GM23338 (cell line): ENCODE measurements at regions not wholly inside any gene's neighbourhood (a gene's known extent, or its start where the extent isn't known, plus 50 kb on each side); places are given as distances from the start of the nearest gene placed in this dataset.

Experiments
- ATAC-seq: fragments of 200-7000 bp; cut with Tn5 transposase; 3 replicates; pipeline ENCODE4 v1.9.1; 2020
- DNase-seq: peaks from one replicate; pipeline ENCODE4 v3.0.0-alpha.2; 2015; ENCODE audit warnings: low spot score
- H2AFZ ChIP-seq: fragments of 200-600 bp; sonication (generic); 2 replicates; pipeline ENCODE4 v1.8.0; 2016; ENCODE audit warnings: antibody characterized with exemption, mild to moderate bottlenecking, moderate library complexity
- H3F3A ChIP-seq: fragments of 200-600 bp; sonication (generic); replicated peaks from 2 replicates; pipeline ENCODE4 v1.8.0; 2017; ENCODE audit warnings: antibody characterized with exemption, mixed run types, low read depth
- H3K27ac ChIP-seq: fragments of 200-600 bp; sonication (generic); 2 replicates; pipeline ENCODE4 v1.6.1; 2016; ENCODE audit warnings: low read depth
- H3K27me3 ChIP-seq: fragments of 200-600 bp; sonication (generic); 2 replicates; pipeline ENCODE4 v1.8.0; 2016; ENCODE audit warnings: mild to moderate bottlenecking, mixed run types, moderate library complexity; ENCODE audit not compliant: insufficient read depth
- H3K36me3 ChIP-seq: fragments of 200-600 bp; sonication (generic); 2 replicates; pipeline ENCODE4 v1.8.0; 2016; ENCODE audit warnings: mild to moderate bottlenecking; ENCODE audit not compliant: insufficient read depth
- H3K4me1 ChIP-seq: fragments of 200-600 bp; sonication (generic); 2 replicates; pipeline ENCODE4 v1.8.0; 2016; ENCODE audit warnings: mild to moderate bottlenecking, moderate library complexity; ENCODE audit not compliant: insufficient read depth
- H3K4me2 ChIP-seq: fragments of 200-600 bp; sonication (generic); 2 replicates; pipeline ENCODE4 v1.7.1; 2017; ENCODE audit warnings: mixed run types
- H3K4me3 ChIP-seq: fragments of 200-600 bp; sonication (generic); 2 replicates; pipeline ENCODE4 v1.6.1; 2016; ENCODE audit warnings: mixed run types
- H3K79me2 ChIP-seq: fragments of 200-600 bp; sonication (generic); replicated peaks from 2 replicates; pipeline ENCODE4 v1.8.0; 2017; ENCODE audit warnings: mild to moderate bottlenecking; ENCODE audit not compliant: insufficient read depth
- H3K9me2 ChIP-seq: fragments of 200-600 bp; sonication (generic); 2 replicates; pipeline ENCODE4 v1.8.0; 2017; ENCODE audit not compliant: insufficient read depth
- H4K20me1 ChIP-seq: fragments of 200-600 bp; sonication (generic); replicated peaks from 2 replicates; pipeline ENCODE4 v1.8.0; 2017; ENCODE audit warnings: mild to moderate bottlenecking; ENCODE audit not compliant: insufficient read depth
- H3K27ac Mint-ChIP-seq: 2 replicates; pipeline ENCODE4 v1.8.0; 2020; ENCODE audit warnings: inconsistent platforms, mild to moderate bottlenecking, moderate library complexity, mixed read lengths
- H3K27me3 Mint-ChIP-seq: 3 replicates; pipeline ENCODE4 v1.8.0; 2022; ENCODE audit warnings: low read depth, mild to moderate bottlenecking, moderate library complexity, mixed read lengths, inconsistent platforms; ENCODE audit not compliant: insufficient read depth, poor library complexity
- H3K36me3 Mint-ChIP-seq: 3 replicates; pipeline ENCODE4 v1.8.0; 2021; ENCODE audit warnings: low read depth, mild to moderate bottlenecking, inconsistent platforms, moderate library complexity, mixed read lengths
- H3K4me1 Mint-ChIP-seq: 3 replicates; pipeline ENCODE4 v1.8.0; 2020; ENCODE audit warnings: mild to moderate bottlenecking, inconsistent platforms, mixed read lengths
- H3K4me3 Mint-ChIP-seq: 3 replicates; pipeline ENCODE4 v1.8.0; 2021; ENCODE audit warnings: moderate library complexity, mild to moderate bottlenecking, inconsistent platforms, mixed read lengths
- H3K9me3 Mint-ChIP-seq: 3 replicates; pipeline ENCODE4 v1.8.0; 2020; ENCODE audit warnings: moderate library complexity, mild to moderate bottlenecking, inconsistent platforms, mixed read lengths
- EZH2 ChIP-seq: fragments of 200-600 bp; sonication (generic); IDR thresholded peaks from one replicate; pipeline ENCODE4 v1.8.0; 2017; ENCODE audit warnings: antibody characterized with exemption, mild to moderate bottlenecking, low read depth; ENCODE audit not compliant: unreplicated experiment
- EZH2phosphoT487 ChIP-seq: fragments of 200-600 bp; sonication (generic); IDR thresholded peaks from one replicate; pipeline ENCODE4 v1.8.1; 2018; ENCODE audit warnings: antibody characterized with exemption; ENCODE audit not compliant: unreplicated experiment
- JUNB ChIP-seq: IDR thresholded peaks from one replicate; pipeline ENCODE4 v1.6.1; 2016; ENCODE audit warnings: antibody characterized with exemption; ENCODE audit not compliant: unreplicated experiment
- NANOG ChIP-seq: IDR thresholded peaks from 2 replicates; pipeline ENCODE4 v1.6.1; 2016; ENCODE audit warnings: antibody characterized with exemption, borderline replicate concordance
- ZNF114 ChIP-seq: fragments of 250-450 bp; sonication (Bioruptor Pico); IDR thresholded peaks from 2 replicates; pipeline ENCODE4 v1.5.0; 2020; ENCODE audit warnings: mild to moderate bottlenecking, moderate library complexity
- ZNF331 ChIP-seq: fragments of 250-450 bp; sonication (Bioruptor Pico); IDR thresholded peaks from 2 replicates; pipeline ENCODE4 v1.5.0; 2020; ENCODE audit warnings: low read depth, mild to moderate bottlenecking, moderate library complexity
- TF ChIP-seq, protein P1 (sequence below): fragments of 250-450 bp; sonication (Bioruptor Pico); IDR thresholded peaks from 2 replicates; pipeline ENCODE4 v1.5.0; 2020; ENCODE audit warnings: mild to moderate bottlenecking, moderate library complexity
- TF ChIP-seq, protein P2 (sequence below): IDR thresholded peaks from 2 replicates; pipeline ENCODE4 v1.6.1; 2016; ENCODE audit warnings: antibody characterized with exemption

DNA sequence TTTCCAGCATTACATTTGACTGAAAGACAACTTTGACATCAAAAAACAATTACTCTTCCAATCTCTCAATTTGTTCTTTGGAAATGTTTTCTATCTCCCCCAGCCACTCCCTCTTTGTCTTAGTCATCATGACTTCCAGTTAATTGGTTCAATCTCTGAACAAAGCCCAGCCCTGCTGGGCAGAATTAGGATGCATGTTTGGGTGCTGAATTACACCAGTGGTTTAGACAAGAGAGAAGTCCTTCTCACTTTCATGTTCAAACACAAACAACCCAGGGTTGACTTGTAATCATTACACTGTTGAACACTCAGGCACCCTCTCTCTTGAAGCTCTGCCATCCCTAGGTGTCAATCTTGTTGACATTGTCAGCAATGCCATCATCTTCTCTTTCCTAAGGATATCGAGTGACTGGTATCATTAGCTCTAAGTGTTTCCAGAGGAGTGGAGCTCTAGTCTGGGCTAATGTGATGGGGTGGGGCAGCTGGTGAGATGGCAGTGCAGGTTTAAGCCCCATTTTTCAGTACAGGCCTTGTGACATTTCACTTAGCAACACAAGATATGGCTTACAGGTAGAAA, 90.8 kb upstream of the MEIS1 start (continued):
- TF ChIP-seq, protein P1, sequence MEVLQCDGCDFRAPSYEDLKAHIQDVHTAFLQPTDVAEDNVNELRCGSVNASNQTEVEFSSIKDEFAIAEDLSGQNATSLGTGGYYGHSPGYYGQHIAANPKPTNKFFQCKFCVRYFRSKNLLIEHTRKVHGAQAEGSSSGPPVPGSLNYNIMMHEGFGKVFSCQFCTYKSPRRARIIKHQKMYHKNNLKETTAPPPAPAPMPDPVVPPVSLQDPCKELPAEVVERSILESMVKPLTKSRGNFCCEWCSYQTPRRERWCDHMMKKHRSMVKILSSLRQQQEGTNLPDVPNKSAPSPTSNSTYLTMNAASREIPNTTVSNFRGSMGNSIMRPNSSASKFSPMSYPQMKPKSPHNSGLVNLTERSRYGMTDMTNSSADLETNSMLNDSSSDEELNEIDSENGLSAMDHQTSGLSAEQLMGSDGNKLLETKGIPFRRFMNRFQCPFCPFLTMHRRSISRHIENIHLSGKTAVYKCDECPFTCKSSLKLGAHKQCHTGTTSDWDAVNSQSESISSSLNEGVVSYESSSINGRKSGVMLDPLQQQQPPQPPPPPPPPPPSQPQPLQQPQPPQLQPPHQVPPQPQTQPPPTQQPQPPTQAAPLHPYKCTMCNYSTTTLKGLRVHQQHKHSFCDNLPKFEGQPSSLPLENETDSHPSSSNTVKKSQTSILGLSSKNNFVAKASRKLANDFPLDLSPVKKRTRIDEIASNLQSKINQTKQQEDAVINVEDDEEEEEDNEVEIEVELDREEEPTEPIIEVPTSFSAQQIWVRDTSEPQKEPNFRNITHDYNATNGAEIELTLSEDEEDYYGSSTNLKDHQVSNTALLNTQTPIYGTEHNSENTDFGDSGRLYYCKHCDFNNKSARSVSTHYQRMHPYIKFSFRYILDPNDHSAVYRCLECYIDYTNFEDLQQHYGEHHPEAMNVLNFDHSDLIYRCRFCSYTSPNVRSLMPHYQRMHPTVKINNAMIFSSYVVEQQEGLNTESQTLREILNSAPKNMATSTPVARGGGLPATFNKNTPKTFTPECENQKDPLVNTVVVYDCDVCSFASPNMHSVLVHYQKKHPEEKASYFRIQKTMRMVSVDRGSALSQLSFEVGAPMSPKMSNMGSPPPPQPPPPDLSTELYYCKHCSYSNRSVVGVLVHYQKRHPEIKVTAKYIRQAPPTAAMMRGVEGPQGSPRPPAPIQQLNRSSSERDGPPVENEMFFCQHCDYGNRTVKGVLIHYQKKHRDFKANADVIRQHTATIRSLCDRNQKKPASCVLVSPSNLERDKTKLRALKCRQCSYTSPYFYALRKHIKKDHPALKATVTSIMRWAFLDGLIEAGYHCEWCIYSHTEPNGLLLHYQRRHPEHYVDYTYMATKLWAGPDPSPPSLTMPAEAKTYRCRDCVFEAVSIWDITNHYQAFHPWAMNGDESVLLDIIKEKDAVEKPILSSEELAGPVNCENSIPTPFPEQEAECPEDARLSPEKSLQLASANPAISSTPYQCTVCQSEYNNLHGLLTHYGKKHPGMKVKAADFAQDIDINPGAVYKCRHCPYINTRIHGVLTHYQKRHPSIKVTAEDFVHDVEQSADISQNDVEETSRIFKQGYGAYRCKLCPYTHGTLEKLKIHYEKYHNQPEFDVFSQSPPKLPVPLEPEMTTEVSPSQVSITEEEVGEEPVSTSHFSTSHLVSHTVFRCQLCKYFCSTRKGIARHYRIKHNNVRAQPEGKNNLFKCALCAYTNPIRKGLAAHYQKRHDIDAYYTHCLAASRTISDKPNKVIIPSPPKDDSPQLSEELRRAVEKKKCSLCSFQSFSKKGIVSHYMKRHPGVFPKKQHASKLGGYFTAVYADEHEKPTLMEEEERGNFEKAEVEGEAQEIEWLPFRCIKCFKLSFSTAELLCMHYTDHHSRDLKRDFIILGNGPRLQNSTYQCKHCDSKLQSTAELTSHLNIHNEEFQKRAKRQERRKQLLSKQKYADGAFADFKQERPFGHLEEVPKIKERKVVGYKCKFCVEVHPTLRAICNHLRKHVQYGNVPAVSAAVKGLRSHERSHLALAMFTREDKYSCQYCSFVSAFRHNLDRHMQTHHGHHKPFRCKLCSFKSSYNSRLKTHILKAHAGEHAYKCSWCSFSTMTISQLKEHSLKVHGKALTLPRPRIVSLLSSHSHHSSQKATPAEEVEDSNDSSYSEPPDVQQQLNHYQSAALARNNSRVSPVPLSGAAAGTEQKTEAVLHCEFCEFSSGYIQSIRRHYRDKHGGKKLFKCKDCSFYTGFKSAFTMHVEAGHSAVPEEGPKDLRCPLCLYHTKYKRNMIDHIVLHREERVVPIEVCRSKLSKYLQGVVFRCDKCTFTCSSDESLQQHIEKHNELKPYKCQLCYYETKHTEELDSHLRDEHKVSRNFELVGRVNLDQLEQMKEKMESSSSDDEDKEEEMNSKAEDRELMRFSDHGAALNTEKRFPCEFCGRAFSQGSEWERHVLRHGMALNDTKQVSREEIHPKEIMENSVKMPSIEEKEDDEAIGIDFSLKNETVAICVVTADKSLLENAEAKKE (CRISPR knock-in tag): no peak
- TF ChIP-seq EZH2phosphoT487 (no peak), ZNF114 (CRISPR knock-in tag) (no peak)

DNA sequence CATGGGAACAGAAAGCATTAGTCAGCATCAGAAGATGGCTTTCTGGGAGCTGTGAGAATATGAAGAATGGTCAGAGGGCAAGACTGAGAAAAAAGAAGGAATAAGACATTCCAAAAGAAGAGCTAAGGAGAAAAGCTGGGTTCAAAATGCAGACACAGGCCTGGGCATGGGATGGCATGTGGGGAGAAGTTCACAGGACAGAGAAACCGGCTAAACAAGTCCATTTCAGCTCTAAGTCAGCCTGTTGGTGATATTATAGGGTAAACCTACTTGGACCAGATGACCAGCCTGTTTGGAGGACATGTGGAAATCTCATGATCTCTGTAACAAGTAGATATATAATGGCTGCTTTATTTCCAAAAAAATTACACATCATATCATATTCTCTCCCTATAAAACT, 91.7 kb upstream of the MEIS1 start:
- no peak for ATAC-seq
- no peaks in the 10 kb centered on the region for H3K79me2 ChIP-seq
- no peak overlapping the region for H3K27ac ChIP-seq
- no peak for DNase-seq
- H3K4me3 ChIP-seq: no peak overlapping the region
- no peaks in the 10 kb centered on the region for H3K36me3 ChIP-seq
- no peaks in the 10 kb centered on the region for H3K4me1 Mint-ChIP-seq
- no peak overlapping the region for H2AFZ ChIP-seq
- peaks cover 16% of the 10 kb centered on the region; the same call in 2 of the 3 replicates for H3K36me3 Mint-ChIP-seq
- TF ChIP-seq JUNB (no peak), ZNF331 (CRISPR knock-in tag) (no peak), NANOG (no peak), EZH2 (no peak)
- TF ChIP-seq, protein P2, sequence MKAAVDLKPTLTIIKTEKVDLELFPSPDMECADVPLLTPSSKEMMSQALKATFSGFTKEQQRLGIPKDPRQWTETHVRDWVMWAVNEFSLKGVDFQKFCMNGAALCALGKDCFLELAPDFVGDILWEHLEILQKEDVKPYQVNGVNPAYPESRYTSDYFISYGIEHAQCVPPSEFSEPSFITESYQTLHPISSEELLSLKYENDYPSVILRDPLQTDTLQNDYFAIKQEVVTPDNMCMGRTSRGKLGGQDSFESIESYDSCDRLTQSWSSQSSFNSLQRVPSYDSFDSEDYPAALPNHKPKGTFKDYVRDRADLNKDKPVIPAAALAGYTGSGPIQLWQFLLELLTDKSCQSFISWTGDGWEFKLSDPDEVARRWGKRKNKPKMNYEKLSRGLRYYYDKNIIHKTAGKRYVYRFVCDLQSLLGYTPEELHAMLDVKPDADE: no peak
- H3F3A ChIP-seq: no peaks in the 10 kb centered on the region
- peaks cover 10% of the 10 kb centered on the region for H3K27me3 Mint-ChIP-seq
- H3K9me3 Mint-ChIP-seq: peaks cover 34% of the 10 kb centered on the region
- no peaks in the 10 kb centered on the region for H3K9me2 ChIP-seq
- H4K20me1 ChIP-seq: no peaks in the 10 kb centered on the region
- H3K4me2 ChIP-seq: no peak overlapping the region
- no peak overlapping the region for H3K4me3 Mint-ChIP-seq
- H3K4me1 ChIP-seq: no peaks in the 10 kb centered on the region
- H3K27ac Mint-ChIP-seq: no peak overlapping the region
- H3K27me3 ChIP-seq: no peaks in the 10 kb centered on the region
